Vagina (tissue), 2 donors: ENCODE measurements at regions not wholly inside any gene's neighbourhood (a gene's known extent, or its start where the extent isn't known, plus 50 kb on each side); places are given as distances from the start of the nearest gene placed in this dataset.

ENCODE experiments used
- CTCF ChIP-seq, 3 experiments: fragments of 450-650 bp in 2 of 3; fragments of 200-600 bp in 1 of 3; sonication (generic) in 1 of 3; IDR thresholded peaks; one replicate each; pipeline ENCODE4 v1.5.1; 2017 to 2019; ENCODE audit warnings: antibody characterized with exemption in 3 of 3, mild to moderate bottlenecking in 2 of 3, moderate library complexity in 2 of 3
- POLR2A ChIP-seq, 2 donors: fragments of 450-650 bp; IDR thresholded peaks; one replicate each; pipeline ENCODE4 v1.6.1; 2017; ENCODE audit warnings: antibody characterized with exemption in 2 of 2, mild to moderate bottlenecking in 2 of 2, moderate library complexity in 2 of 2

GRCh38 chr16:22732400-22732799 lies 81.6 kb upstream of the HS3ST2 start:
- TF ChIP-seq CTCF (IDR thresholded peaks at IDR 0.05) (no peak), POLR2A (IDR thresholded peaks at IDR 0.05) (no peak)
